H1 (cell line): ENCODE measurements at regions not wholly inside any gene's neighbourhood (a gene's known extent, or its start where the extent isn't known, plus 50 kb on each side); places are given as distances from the start of the nearest gene placed in this dataset.

ENCODE experiments used
- CTCF ChIA-PET: fragments of 300-600 bp; sonication (Branson Sonifier 250); formaldehyde crosslinking; loops from one replicate; lab custom pipeline; 2021; ENCODE audit not compliant: partially characterized antibody; lab: Charles Lee
- POLR2A ChIA-PET: fragments of 300-600 bp; sonication (Branson Sonifier 250); formaldehyde crosslinking; loops from one replicate; lab custom pipeline; 2021; ENCODE audit warnings: inconsistent platforms; ENCODE audit not compliant: partially characterized antibody; lab: Charles Lee
- DNase-seq, 2 experiments: peaks; one replicate each; pipeline versions ENCODE4 v3.0.0 to v3.0.0-alpha.2; 2010 to 2022; ENCODE audit warnings: low spot score in 2 of 2, low read depth in 1 of 2, mixed read lengths in 1 of 2
- FAIRE-seq: peaks from 2 replicates; lab custom pipeline; 2011; peaks lifted over from hg19 to GRCh38; lab: Jason Lieb, UNC
- H2AFZ ChIP-seq: 2 replicates; pipeline ENCODE4 v1.8.1; 2012; ENCODE audit warnings: low read length, inconsistent platforms
- H2AK5ac ChIP-seq: 2 replicates; pipeline ENCODE4 v1.6.1; 2013; ENCODE audit warnings: low read depth, low read length
- H2BK120ac ChIP-seq: replicated peaks from 2 replicates; pipeline ENCODE3; 2013; ENCODE audit warnings: low read depth, low read length, inconsistent platforms
- H2BK12ac ChIP-seq: 2 replicates; pipeline ENCODE4 v1.6.1; 2013; ENCODE audit warnings: low read depth, low read length
- H2BK15ac ChIP-seq: 2 replicates; pipeline ENCODE4 v1.6.1; 2013; ENCODE audit warnings: low read length
- H2BK20ac ChIP-seq: 2 replicates; pipeline ENCODE4 v1.6.1; 2013; ENCODE audit warnings: low read length
- H2BK5ac ChIP-seq: 2 replicates; pipeline ENCODE4 v1.6.1; 2013; ENCODE audit warnings: low read depth, low read length
- H3K14ac ChIP-seq: 2 replicates; pipeline ENCODE4 v1.6.1; 2013; ENCODE audit warnings: inconsistent platforms; ENCODE audit not compliant: insufficient read length
- H3K18ac ChIP-seq: 2 replicates; pipeline ENCODE4 v1.6.1; 2013; ENCODE audit warnings: low read length; ENCODE audit errors: extremely low read depth
- H3K23ac ChIP-seq: 2 replicates; pipeline ENCODE4 v1.6.1; 2013; ENCODE audit warnings: inconsistent platforms; ENCODE audit not compliant: insufficient read length
- H3K23me2 ChIP-seq: 2 replicates; pipeline ENCODE4 v1.6.1; 2013; ENCODE audit warnings: low read depth, low read length
- H3K27ac ChIP-seq: 2 replicates; pipeline ENCODE4 v1.6.1; 2011; ENCODE audit warnings: low read depth, low read length, inconsistent platforms
- H3K27me3 ChIP-seq, 4 experiments: replicated peaks in 1 of 4; 1 replicate in 1 of 4; 2 replicates in 3 of 4; pipeline versions ENCODE4 v1.6.1 to v1.8.1; 2011 to 2013; ENCODE audit warnings: low read length in 3 of 4, mild to moderate bottlenecking in 3 of 4, inconsistent platforms in 2 of 4, mixed read lengths in 2 of 4, moderate library complexity in 1 of 4; ENCODE audit not compliant: control insufficient read depth in 3 of 4, insufficient read depth in 3 of 4; ENCODE audit errors: extremely low read depth in 1 of 4
- H3K36me3 ChIP-seq, 4 experiments: 2 replicates each; pipeline versions ENCODE4 v1.6.1 to v1.8.1; 2011 to 2013; ENCODE audit warnings: mild to moderate bottlenecking in 4 of 4, low read length in 3 of 4, moderate library complexity in 2 of 4, control low read depth in 1 of 4, inconsistent platforms in 1 of 4; ENCODE audit not compliant: insufficient read depth in 4 of 4, control insufficient read depth in 2 of 4
- H3K4ac ChIP-seq: replicated peaks from 2 replicates; pipeline ENCODE3; 2013; ENCODE audit warnings: low read length, low read depth, mixed read lengths, inconsistent platforms; ENCODE audit not compliant: insufficient read length
- H3K4me1 ChIP-seq, 4 experiments: replicated peaks in 1 of 4; 1 replicate in 1 of 4; 2 replicates in 3 of 4; pipeline versions ENCODE4 v1.6.1 to v1.8.1; 2011 to 2013; ENCODE audit warnings: low read length in 3 of 4, inconsistent platforms in 2 of 4, mixed read lengths in 1 of 4; ENCODE audit not compliant: insufficient read depth in 4 of 4, control insufficient read depth in 3 of 4
- H3K4me2 ChIP-seq, 2 experiments: 2 replicates each; pipeline versions ENCODE4 v1.6.1 to v1.8.1; 2011 to 2013; ENCODE audit warnings: low read depth in 2 of 2, low read length in 2 of 2, control low read depth in 1 of 2, inconsistent platforms in 1 of 2, mild to moderate bottlenecking in 1 of 2; ENCODE audit not compliant: insufficient read depth in 1 of 2
- H3K4me3 ChIP-seq, 4 experiments: fragments of 200-600, 300-600 bp in 1 of 4; sonication (generic), shearing (Covaris generic), sonication (Bioruptor Twin) in 1 of 4; 2 replicates each; pipeline versions ENCODE4 v1.5.1 to v1.8.1; 2011 to 2016; ENCODE audit warnings: low read length in 4 of 4, low read depth in 3 of 4, control low read depth in 2 of 4, inconsistent platforms in 2 of 4, mild to moderate bottlenecking in 2 of 4, mixed read lengths in 1 of 4, moderate library complexity in 1 of 4; ENCODE audit not compliant: insufficient read depth in 2 of 4; ENCODE audit errors: extremely low read depth in 1 of 4
- H3K56ac ChIP-seq: replicated peaks from 2 replicates; pipeline ENCODE3; 2013; ENCODE audit warnings: low read depth, mild to moderate bottlenecking, mixed read lengths, low read length, inconsistent platforms; ENCODE audit not compliant: insufficient read length
- H3K79me1 ChIP-seq: 2 replicates; pipeline ENCODE4 v1.6.1; 2013; ENCODE audit warnings: low read depth, low read length, control low read depth
- H3K79me2 ChIP-seq, 2 experiments: 2 replicates each; pipeline versions ENCODE4 v1.6.1 to v1.8.1; 2012 to 2013; ENCODE audit warnings: low read length in 2 of 2, mild to moderate bottlenecking in 2 of 2, inconsistent platforms in 1 of 2; ENCODE audit not compliant: insufficient read depth in 2 of 2, control insufficient read depth in 1 of 2
- H3K9ac ChIP-seq, 4 experiments: replicated peaks in 1 of 4; 1 replicate in 1 of 4; 2 replicates in 3 of 4; pipeline versions ENCODE4 v1.6.1 to v1.8.1; 2011 to 2013; ENCODE audit warnings: low read depth in 3 of 4, low read length in 3 of 4, control low read depth in 2 of 4, mild to moderate bottlenecking in 2 of 4, moderate library complexity in 2 of 4, inconsistent platforms in 1 of 4; ENCODE audit errors: extremely low read depth in 1 of 4
- H3K9me3 ChIP-seq, 2 experiments: 2 replicates each; pipeline versions ENCODE4 v1.6.1 to v1.8.1; 2012 to 2013; ENCODE audit warnings: mild to moderate bottlenecking in 2 of 2, moderate library complexity in 2 of 2, control low read depth in 1 of 2, inconsistent platforms in 1 of 2, low read depth in 1 of 2, low read length in 1 of 2, mixed read lengths in 1 of 2; ENCODE audit not compliant: insufficient read depth in 2 of 2
- H4K20me1 ChIP-seq, 2 experiments: replicated peaks in 1 of 2; 2 replicates each; pipeline versions ENCODE3 to v1.8.1; 2011 to 2013; ENCODE audit warnings: inconsistent platforms in 2 of 2, low read length in 2 of 2, mild to moderate bottlenecking in 1 of 2; ENCODE audit not compliant: insufficient read depth in 2 of 2, control insufficient read depth in 1 of 2
- H4K5ac ChIP-seq: 2 replicates; pipeline ENCODE4 v1.6.1; 2013; ENCODE audit warnings: low read length, low read depth, mixed read lengths, inconsistent platforms; ENCODE audit not compliant: insufficient read length
- H4K8ac ChIP-seq: 2 replicates; pipeline ENCODE4 v1.8.0; 2013; ENCODE audit warnings: mild to moderate bottlenecking, moderate library complexity, low read length, inconsistent platforms; ENCODE audit not compliant: insufficient read depth; ENCODE audit errors: extremely low read depth
- H4K91ac ChIP-seq: replicated peaks from 2 replicates; pipeline ENCODE3; 2013; ENCODE audit warnings: low read length, mixed read lengths, inconsistent platforms; ENCODE audit not compliant: insufficient read length
- ATF2 ChIP-seq: IDR thresholded peaks from 2 replicates; pipeline ENCODE4 v1.6.1; 2012; ENCODE audit warnings: low read length, inconsistent platforms
- CBX5 ChIP-seq: fragments of 300-800, 300-1000 bp; sonication (generic); IDR thresholded peaks from 2 replicates; pipeline ENCODE4 v1.7.1; 2016; ENCODE audit warnings: antibody characterized with exemption, low read length, low read depth
- FOSL1 ChIP-seq: IDR thresholded peaks from 2 replicates; pipeline ENCODE4 v1.6.1; 2011; ENCODE audit warnings: mild to moderate bottlenecking, low read depth, low read length, moderate library complexity; ENCODE audit not compliant: insufficient read depth
- GTF2F1 ChIP-seq: IDR thresholded peaks from 2 replicates; pipeline ENCODE4 v1.6.1; 2012; ENCODE audit warnings: low read depth, low read length, improper control_type of control experiment, borderline replicate concordance
- POU5F1 ChIP-seq: IDR thresholded peaks from 2 replicates; pipeline ENCODE4 v1.6.1; 2011; ENCODE audit warnings: low read depth, mild to moderate bottlenecking, low read length, moderate library complexity
- RNF2 ChIP-seq: fragments of 200-900, 300-1000 bp; sonication (generic); IDR thresholded peaks from 2 replicates; pipeline ENCODE4 v1.7.1; 2016; ENCODE audit warnings: borderline replicate concordance, low read depth, mild to moderate bottlenecking, antibody characterized with exemption, low read length; ENCODE audit not compliant: poor library complexity, severe bottlenecking; ENCODE audit errors: missing control alignments
- SIN3A ChIP-seq, 2 experiments: IDR thresholded peaks in 1 of 2; conservative IDR thresholded peaks in 1 of 2; 2 replicates each; pipeline ENCODE4 v1.6.1; 2011 to 2012; ENCODE audit warnings: low read length in 2 of 2, improper control_type of control experiment in 1 of 2, low read depth in 1 of 2, mild to moderate bottlenecking in 1 of 2
- SP4 ChIP-seq: IDR thresholded peaks from 2 replicates; pipeline ENCODE4 v1.6.1; 2012; ENCODE audit warnings: low read length, inconsistent platforms
- TAF1 ChIP-seq: IDR thresholded peaks from 2 replicates; pipeline ENCODE4 v1.6.1; 2011; ENCODE audit warnings: mild to moderate bottlenecking, low read depth, low read length
- USF2 ChIP-seq: IDR thresholded peaks from 2 replicates; pipeline ENCODE4 v1.6.1; 2011; ENCODE audit warnings: low read length, improper control_type of control experiment
- WGBS, 2 experiments: shearing (Covaris generic) in 1 of 2; methylation state at CpG; one replicate each; pipeline versions ENCODE4 v1.1.6 to v1.1.7; 2013 to 2015; ENCODE audit warnings: low lambda C conversion rate in 2 of 2, mixed read lengths in 2 of 2, inconsistent platforms in 1 of 2, low coverage in 1 of 2, missing lambda C conversion rate in 1 of 2; ENCODE audit not compliant: insufficient replicate concordance in 2 of 2, insufficient coverage in 1 of 2, insufficient read length in 1 of 2; ENCODE audit errors: extremely low coverage in 1 of 2, missing lambda C conversion rate in 1 of 2; 5-methylcytosine and 5-hydroxymethylcytosine counted together

GRCh38 chr11:110991661-110992355 is 253.7 kb upstream of the POU2AF2 start:
- Histone ChIP-seq H2BK5ac (no peak overlapping the region), H3K36me3 (no peaks in the 10 kb centered on the region), H3K56ac (no peak overlapping the region), H3K79me2 (no peaks in the 10 kb centered on the region), H3K4me2 (no peak overlapping the region), H3K79me1 (no peaks in the 10 kb centered on the region), H4K20me1 (no peaks in the 10 kb centered on the region), H2AFZ (peak overlapping the region; percentile 3; the same call in 1 of the 2 replicates), H3K14ac (no peak overlapping the region), H3K23ac (no peak overlapping the region), H2BK15ac (no peak overlapping the region), H4K8ac (no peak overlapping the region), H3K4me1 (no peaks in the 10 kb centered on the region), H3K27me3 (no peaks in the 10 kb centered on the region), H2AK5ac (no peak overlapping the region; the same call in 1 of the 2 replicates), H3K4ac (no peak overlapping the region), H3K23me2 (peaks cover 2% of the 10 kb centered on the region; the same call in 1 of the 2 replicates), H2BK12ac (no peak overlapping the region), H4K5ac (no peak overlapping the region), H4K91ac (no peak overlapping the region), H3K9ac (no peak overlapping the region), H3K9me3 (no peaks in the 10 kb centered on the region), H3K18ac (no peak overlapping the region), H2BK120ac (no peak overlapping the region), H3K27ac (no peak overlapping the region), H3K4me3 (no peak overlapping the region), H2BK20ac (no peak overlapping the region)
- ChIA-PET POLR2A (no interaction called here), CTCF (no interaction called here)
- FAIRE-seq (no peak), DNase-seq (no peak)
- WGBS, 2 experiments = 83% methylated on average over 4 of the region's 4 CpGs; no CpG with 5 or more reads in 1 of the 2 experiments
- TF ChIP-seq RNF2 = no peak
- no peak for TF ChIP-seq ATF2
- no peak for TF ChIP-seq GTF2F1
- TF ChIP-seq POU5F1 = no peak
- no peak for TF ChIP-seq CBX5
- no peak for TF ChIP-seq SIN3A (conservative IDR thresholded peaks at IDR 0.05 in 1 of 2, IDR thresholded peaks at IDR 0.05 in 1 of 2; ENCODE audit: low read depth in 1 of 2, low read length in 2 of 2)
- no peak for TF ChIP-seq SP4
- TF ChIP-seq FOSL1 = no peak
- TF ChIP-seq USF2 = no peak
- no peak for TF ChIP-seq TAF1
